GM23248 (cell line): ENCODE measurements at regions not wholly inside any gene's neighbourhood (a gene's known extent, or its start where the extent isn't known, plus 50 kb on each side); places are given as distances from the start of the nearest gene placed in this dataset.

Source experiments
- EZH2 ChIP-seq: fragments of 200-600 bp; sonication (generic); IDR thresholded peaks from 2 replicates; pipeline ENCODE4 v1.6.1; 2018; ENCODE audit warnings: antibody characterized with exemption, mild to moderate bottlenecking; ENCODE audit not compliant: insufficient read depth, poor library complexity, severe bottlenecking
- EZH2phosphoT487 ChIP-seq: fragments of 200-600 bp; sonication (generic); IDR thresholded peaks from 2 replicates; pipeline ENCODE4 v1.6.1; 2018; ENCODE audit warnings: antibody characterized with exemption, moderate library complexity, mild to moderate bottlenecking, low read depth; ENCODE audit not compliant: insufficient read depth

GRCh38 chr1:14535619-14536355, 62.7 kb upstream of the KAZN start:
- TF ChIP-seq EZH2: no peak
- no peak for TF ChIP-seq EZH2phosphoT487
